Fibroblast of mammary gland (primary cell): ENCODE measurements at regions not wholly inside any gene's neighbourhood (a gene's known extent, or its start where the extent isn't known, plus 50 kb on each side); places are given as distances from the start of the nearest gene placed in this dataset.
"Not testable (repeated sequence)": the region's sequence is repeated elsewhere in the genome, so short reads cannot be mapped to it uniquely, and the experiment has no call there.

Experiments
- DNase-seq: peaks from one replicate; pipeline ENCODE4 v3.0.0-alpha.2; 2010; ENCODE audit warnings: low read depth
- H3K4me3 ChIP-seq: 2 replicates; pipeline ENCODE4 v1.5.1; 2011; ENCODE audit warnings: low read depth, mild to moderate bottlenecking, low read length, moderate library complexity; ENCODE audit not compliant: control insufficient read depth
- CTCF ChIP-seq: conservative IDR thresholded peaks from 2 replicates; pipeline ENCODE4 v1.5.1; 2011; ENCODE audit warnings: low read depth, low read length, inconsistent platforms; ENCODE audit not compliant: control insufficient read depth, insufficient read depth

- TF ChIP-seq CTCF: no peak
- no peak for DNase-seq
- no peak overlapping the region for H3K4me3 ChIP-seq
These were observed 83.0 kb upstream of the ELN start for GRCh38 chr7:73945022-73945421.

- H3K4me3 ChIP-seq: no peak overlapping the region
- DNase-seq: no peak
- no peak for TF ChIP-seq CTCF
These were observed 79.7 kb upstream of the ELN start for GRCh38 chr7:73948287-73948686.

GRCh38 chr7:73952266-73952665 is 75.7 kb upstream of the ELN start:
- no peak overlapping the region for H3K4me3 ChIP-seq
- no peak for TF ChIP-seq CTCF
- DNase-seq: no peak

GRCh38 chr7:73954181-73954580 is 73.8 kb upstream of the ELN start:
- no peak for TF ChIP-seq CTCF
- no peak overlapping the region for H3K4me3 ChIP-seq
- no peak for DNase-seq

GRCh38 chr7:73954861-73955260 is 73.1 kb upstream of the ELN start:
- no peak for TF ChIP-seq CTCF
- no peak for DNase-seq
- H3K4me3 ChIP-seq: no peak overlapping the region

- no peak overlapping the region for H3K4me3 ChIP-seq
- DNase-seq: no peak
- no peak for TF ChIP-seq CTCF
These were observed 67.4 kb upstream of the ELN start for GRCh38 chr7:73960548-73960947.

- DNase-seq, H3K4me3 ChIP-seq: not testable (repeated sequence)
These were observed 66.0 kb upstream of the ELN start for GRCh38 chr7:73961991-73962390.
